H7 (cell line): ENCODE measurements at regions not wholly inside any gene's neighbourhood (a gene's known extent, or its start where the extent isn't known, plus 50 kb on each side); places are given as distances from the start of the nearest gene placed in this dataset.

Experiments
- DNase-seq: peaks from one replicate; pipeline ENCODE4 v3.0.0; 2012
- H3K27me3 ChIP-seq: 2 replicates; pipeline ENCODE4 v1.6.0; 2011; ENCODE audit warnings: mild to moderate bottlenecking, low read length; ENCODE audit not compliant: control insufficient read depth, insufficient read depth
- H3K36me3 ChIP-seq: replicated peaks from 2 replicates; pipeline ENCODE4 v1.5.1; 2011; ENCODE audit warnings: low read length; ENCODE audit not compliant: control insufficient read depth, insufficient read depth
- H3K4me3 ChIP-seq: 2 replicates; pipeline ENCODE4 v1.5.1; 2011; ENCODE audit warnings: low read depth, mild to moderate bottlenecking, control low read depth, low read length, moderate library complexity; ENCODE audit not compliant: insufficient read depth

- Histone ChIP-seq H3K27me3 (no peaks in the 10 kb centered on the region), H3K36me3 (no peaks in the 10 kb centered on the region), H3K4me3 (no peak overlapping the region)
- no peak for DNase-seq
Measured at GRCh38 chr5:153895266-153895665, 143.4 kb downstream of the FAM114A2 start.

- no peaks in the 10 kb centered on the region for H3K27me3 ChIP-seq
- H3K36me3 ChIP-seq, result no peaks in the 10 kb centered on the region
- no peak overlapping the region for H3K4me3 ChIP-seq
- no peak for DNase-seq
Measured at GRCh38 chr5:153893817-153894216, 144.9 kb downstream of the FAM114A2 start.

- Histone ChIP-seq H3K4me3 (no peak overlapping the region), H3K27me3 (no peaks in the 10 kb centered on the region), H3K36me3 (no peaks in the 10 kb centered on the region)
- no peak for DNase-seq
Measured at GRCh38 chr5:153891394-153891793, 147.3 kb downstream of the FAM114A2 start.

- no peaks in the 10 kb centered on the region for H3K27me3 ChIP-seq
- DNase-seq, result no peak
- H3K4me3 ChIP-seq, result no peak overlapping the region
Measured at GRCh38 chr5:153888781-153889180, 149.9 kb downstream of the FAM114A2 start.

GRCh38 chr5:153885141-153885540, 153.6 kb downstream of the FAM114A2 start:
- DNase-seq, result no peak
- Histone ChIP-seq H3K27me3 (no peaks in the 10 kb centered on the region), H3K4me3 (no peak overlapping the region), H3K36me3 (no peaks in the 10 kb centered on the region)

More at GRCh38 chr5:153888781-153889180, 149.9 kb downstream of the FAM114A2 start:
- no peaks in the 10 kb centered on the region for H3K36me3 ChIP-seq

GRCh38 chr5:153884612-153884957, 154.1 kb downstream of the FAM114A2 start:
- Histone ChIP-seq H3K36me3 (no peaks in the 10 kb centered on the region), H3K27me3 (no peaks in the 10 kb centered on the region), H3K4me3 (no peak overlapping the region)
- DNase-seq, result no peak

- Histone ChIP-seq H3K4me3 (no peak overlapping the region), H3K27me3 (no peaks in the 10 kb centered on the region), H3K36me3 (no peaks in the 10 kb centered on the region)
- no peak for DNase-seq
Measured at GRCh38 chr5:153883854-153884611, 154.7 kb downstream of the FAM114A2 start.

- DNase-seq, result no peak
- no peaks in the 10 kb centered on the region for H3K27me3 ChIP-seq
- H3K4me3 ChIP-seq, result no peak overlapping the region
- no peaks in the 10 kb centered on the region for H3K36me3 ChIP-seq
Measured at GRCh38 chr5:153881687-153882086, 157.0 kb downstream of the FAM114A2 start.

- H3K4me3 ChIP-seq, result no peak overlapping the region
Measured at GRCh38 chr5:153880106-153880505, 158.6 kb downstream of the FAM114A2 start.

GRCh38 chr5:153879596-153879995, 159.1 kb downstream of the FAM114A2 start:
- H3K4me3 ChIP-seq, result no peak overlapping the region
- no peaks in the 10 kb centered on the region for H3K27me3 ChIP-seq
- DNase-seq, result no peak
- H3K36me3 ChIP-seq, result no peaks in the 10 kb centered on the region

More at GRCh38 chr5:153880106-153880505, 158.6 kb downstream of the FAM114A2 start:
- Histone ChIP-seq H3K36me3 (no peaks in the 10 kb centered on the region), H3K27me3 (no peaks in the 10 kb centered on the region)
- DNase-seq, result no peak

GRCh38 chr5:153866176-153866575, 172.5 kb downstream of the FAM114A2 start:
- Histone ChIP-seq H3K36me3 (no peaks in the 10 kb centered on the region), H3K4me3 (no peak overlapping the region), H3K27me3 (peaks cover 3% of the 10 kb centered on the region)
- DNase-seq, result no peak

- no peak for DNase-seq
- H3K27me3 ChIP-seq, result peaks cover 3% of the 10 kb centered on the region
- no peak overlapping the region for H3K4me3 ChIP-seq
- no peaks in the 10 kb centered on the region for H3K36me3 ChIP-seq
Measured at GRCh38 chr5:153865016-153865415, 173.7 kb downstream of the FAM114A2 start.

GRCh38 chr5:153863951-153864350, 174.8 kb downstream of the FAM114A2 start:
- DNase-seq, result no peak
- H3K36me3 ChIP-seq, result no peaks in the 10 kb centered on the region
- no peak overlapping the region for H3K4me3 ChIP-seq
- H3K27me3 ChIP-seq, result peaks cover 3% of the 10 kb centered on the region
